Panc1 (cell line): ENCODE measurements at regions not wholly inside any gene's neighbourhood (a gene's known extent, or its start where the extent isn't known, plus 50 kb on each side); places are given as distances from the start of the nearest gene placed in this dataset.

Experiments used
- ATAC-seq: fragments of 200-7000 bp; cut with Tn5 transposase; 2 replicates; pipeline ENCODE4 v1.9.1; 2020; ENCODE audit warnings: mild to moderate bottlenecking, moderate library complexity
- BruUV-seq: library from RNA; stranded (reverse); fragments of 400-500 nt; replicated peaks from 2 replicates; lab custom pipeline; 2021; lab: Mats Ljungman, UMichigan
- CTCF ChIA-PET: fragments of 300-600 bp; sonication (Branson Sonifier 250); formaldehyde crosslinking; loops from one replicate; lab custom pipeline; 2022; ENCODE audit warnings: antibody characterized with exemption; lab: Charles Lee
- POLR2A ChIA-PET: fragments of 300-600 bp; sonication (Branson Sonifier 250); formaldehyde crosslinking; loops from one replicate; lab custom pipeline; 2022; ENCODE audit warnings: antibody characterized with exemption; lab: Charles Lee
- DNase-seq: peaks from one replicate; pipeline ENCODE4 v3.0.0-alpha.2; 2010; ENCODE audit warnings: low read depth, low spot score
- H3K27ac ChIP-seq: 2 replicates; pipeline ENCODE4 v1.5.1; 2011; ENCODE audit warnings: mild to moderate bottlenecking, low read length, inconsistent platforms
- H3K27me3 ChIP-seq: fragments of 200-500 bp; sonication (Bioruptor generic); 2 replicates; pipeline ENCODE4 v1.6.0; 2014; ENCODE audit warnings: low read length, inconsistent platforms; ENCODE audit not compliant: control insufficient read depth, insufficient read depth
- H3K36me3 ChIP-seq: fragments of 200-500 bp; sonication (Bioruptor generic); 2 replicates; pipeline ENCODE4 v1.5.1; 2014; ENCODE audit warnings: inconsistent platforms, mild to moderate bottlenecking, low read length, moderate library complexity; ENCODE audit not compliant: control insufficient read depth, insufficient read depth
- H3K4me1 ChIP-seq: 2 replicates; pipeline ENCODE4 v1.5.1; 2011; ENCODE audit warnings: inconsistent platforms, mild to moderate bottlenecking, low read length, moderate library complexity; ENCODE audit not compliant: control insufficient read depth, insufficient read depth
- H3K4me3 ChIP-seq, 2 experiments: 2 replicates each; pipeline ENCODE4 v1.5.1; 2011 to 2012; ENCODE audit warnings: low read depth in 2 of 2, low read length in 2 of 2, mild to moderate bottlenecking in 2 of 2, inconsistent platforms in 1 of 2, moderate library complexity in 1 of 2
- H3K9me3 ChIP-seq: fragments of 200-500 bp; sonication (Bioruptor generic); 2 replicates; pipeline ENCODE4 v1.5.1; 2014; ENCODE audit warnings: low read depth, mild to moderate bottlenecking, inconsistent platforms, low read length, moderate library complexity; ENCODE audit not compliant: control insufficient read depth, insufficient read depth
- CTCF ChIP-seq: fragments of 450-650 bp; IDR thresholded peaks from 2 replicates; pipeline ENCODE4 v1.5.1; 2017; ENCODE audit warnings: mild to moderate bottlenecking
- POLR2AphosphoS5 ChIP-seq: IDR thresholded peaks from 2 replicates; pipeline ENCODE4 v1.6.1; 2012; ENCODE audit warnings: mild to moderate bottlenecking, low read depth, low read length, moderate library complexity
- REST ChIP-seq, 2 experiments: IDR thresholded peaks; 2 replicates each; pipeline ENCODE4 v1.6.1; 2011 to 2012; ENCODE audit warnings: low read depth in 2 of 2, control low read depth in 1 of 2, low read length in 1 of 2, mild to moderate bottlenecking in 1 of 2, moderate library complexity in 1 of 2; ENCODE audit not compliant: insufficient read depth in 1 of 2
- SIN3A ChIP-seq: IDR thresholded peaks from 2 replicates; pipeline ENCODE4 v1.6.1; 2012; ENCODE audit warnings: low read depth, mild to moderate bottlenecking, low read length, moderate library complexity, borderline replicate concordance; ENCODE audit not compliant: insufficient read depth
- TCF7L2 ChIP-seq: IDR thresholded peaks from 2 replicates; pipeline ENCODE4 v1.6.1; 2011; ENCODE audit warnings: mild to moderate bottlenecking, low read depth, low read length, inconsistent platforms
- in situ Hi-C: cut with HindIII; loops from 2 replicates; pipeline ENCODE4 v1.10.0; 2016; ENCODE audit warnings: low sequenced_read_pairs, low pct_unique_long_range_greater_than_20kb
- intact Hi-C: fragments of 100-400 bp; cut with micrococcal nuclease; formaldehyde crosslinking; loops from one replicate; pipeline ENCODE4 v1.10.0; 2022; ENCODE audit not compliant: unreplicated experiment

DNA sequence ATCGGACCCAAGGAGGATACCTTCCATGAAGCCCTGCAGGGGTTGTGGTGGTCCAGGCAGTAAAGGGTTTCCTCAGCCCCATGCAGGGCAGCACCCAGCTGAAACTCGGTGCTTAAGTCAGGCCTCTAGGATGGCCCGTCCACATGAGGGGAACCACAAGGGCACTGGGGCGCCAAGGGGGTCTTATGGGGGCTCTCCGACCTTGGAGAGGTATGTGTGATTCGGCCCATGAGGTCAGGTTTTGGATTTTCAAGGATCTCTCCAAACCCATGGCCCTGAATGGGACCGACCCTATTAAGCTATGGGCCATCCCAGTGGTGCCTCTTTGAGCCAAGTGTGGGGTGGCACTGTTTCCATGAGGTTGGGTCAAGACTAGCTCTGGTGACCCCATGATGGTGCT, 233.3 kb downstream of the SNRPN start:
- no peaks in the 10 kb centered on the region for H3K4me1 ChIP-seq
- in situ Hi-C loops (no loop called here), intact Hi-C loops (no loop called here)
- no peak for TF ChIP-seq TCF7L2
- TF ChIP-seq REST (IDR thresholded peaks at IDR 0.05; ENCODE audit: insufficient read depth in 1 of 2, low read depth in 2 of 2, low read length in 1 of 2) = no peak
- no peak for TF ChIP-seq SIN3A
- TF ChIP-seq POLR2AphosphoS5 = no peak
- no peak for TF ChIP-seq CTCF
- no peaks in the 10 kb centered on the region for H3K9me3 ChIP-seq
- H3K27ac ChIP-seq = no peak overlapping the region
- ChIA-PET POLR2A (no interaction called here), CTCF (no interaction called here)
- DNase-seq = no peak
- BruUV-seq = no TSS peak
- ATAC-seq = no peak
- no peaks in the 10 kb centered on the region for H3K36me3 ChIP-seq
- H3K27me3 ChIP-seq = no peaks in the 10 kb centered on the region
- H3K4me3 ChIP-seq = no peak overlapping the region

GRCh38 chr15:25188551-25189101, 233.8 kb downstream of the SNRPN start:
- H3K9me3 ChIP-seq = no peaks in the 10 kb centered on the region
- no peaks in the 10 kb centered on the region for H3K36me3 ChIP-seq
- no peak overlapping the region for H3K27ac ChIP-seq
- H3K4me1 ChIP-seq = no peaks in the 10 kb centered on the region
- ATAC-seq (no peak), DNase-seq (no peak)
- ChIA-PET POLR2A (no interaction called here), CTCF (no interaction called here)
- no peak overlapping the region for H3K4me3 ChIP-seq
- TF ChIP-seq SIN3A (no peak), TCF7L2 (no peak), POLR2AphosphoS5 (no peak), REST (IDR thresholded peaks at IDR 0.05; ENCODE audit: insufficient read depth in 1 of 2, low read depth in 2 of 2, low read length in 1 of 2) (no peak), CTCF (no peak)
- in situ Hi-C loops (no loop called here), intact Hi-C loops (no loop called here)
- no peaks in the 10 kb centered on the region for H3K27me3 ChIP-seq
- BruUV-seq = no TSS peak
